DND-41 (cell line): ENCODE measurements at regions not wholly inside any gene's neighbourhood (a gene's known extent, or its start where the extent isn't known, plus 50 kb on each side); places are given as distances from the start of the nearest gene placed in this dataset.

Source experiments
- ATAC-seq: fragments of 200-7000 bp; cut with Tn5 transposase; 3 replicates; pipeline ENCODE4 v1.9.1; 2021; ENCODE audit warnings: low read depth; ENCODE audit not compliant: insufficient read depth
- DNase-seq: peaks from one replicate; pipeline ENCODE4 v3.0.0-alpha.2; 2020
- H2AFZ ChIP-seq: 2 replicates; pipeline ENCODE4 v1.6.0; 2012; ENCODE audit warnings: low read depth, low read length
- H3K27ac ChIP-seq: 2 replicates; pipeline ENCODE4 v1.5.1; 2012; ENCODE audit warnings: low read length, inconsistent platforms
- H3K27me3 ChIP-seq: fragments of 200-600 bp; sonication (generic); 2 replicates; pipeline ENCODE4 v1.6.0; 2012; ENCODE audit warnings: low read length, mild to moderate bottlenecking, inconsistent platforms; ENCODE audit not compliant: insufficient read depth, poor library complexity
- H3K36me3 ChIP-seq: 2 replicates; pipeline ENCODE4 v1.5.1; 2012; ENCODE audit warnings: low read length, inconsistent platforms; ENCODE audit not compliant: insufficient read depth
- H3K4me1 ChIP-seq: 2 replicates; pipeline ENCODE4 v1.5.1; 2012; ENCODE audit warnings: mild to moderate bottlenecking, low read length; ENCODE audit not compliant: insufficient read depth
- H3K4me2 ChIP-seq: 2 replicates; pipeline ENCODE4 v1.6.0; 2012; ENCODE audit warnings: mild to moderate bottlenecking, moderate library complexity, low read length, inconsistent platforms; ENCODE audit not compliant: insufficient read depth
- H3K4me3 ChIP-seq, 2 experiments: fragments of 200-600 bp in 1 of 2; shearing (Covaris generic) in 1 of 2; 2 replicates each; pipeline ENCODE4 v1.5.1; 2012 to 2016; ENCODE audit warnings: inconsistent platforms in 2 of 2, low read length in 2 of 2, mild to moderate bottlenecking in 2 of 2, low read depth in 1 of 2, moderate library complexity in 1 of 2
- H3K79me2 ChIP-seq: 2 replicates; pipeline ENCODE4 v1.6.0; 2012; ENCODE audit warnings: low read length, inconsistent platforms; ENCODE audit not compliant: insufficient read depth
- H3K9ac ChIP-seq: 2 replicates; pipeline ENCODE4 v1.6.0; 2012; ENCODE audit warnings: low read depth, mild to moderate bottlenecking, inconsistent platforms, low read length, moderate library complexity
- H3K9me3 ChIP-seq: 2 replicates; pipeline ENCODE4 v1.5.1; 2012; ENCODE audit warnings: low read length, moderate library complexity, mild to moderate bottlenecking, inconsistent platforms; ENCODE audit not compliant: insufficient read depth, severe bottlenecking
- H4K20me1 ChIP-seq: 2 replicates; pipeline ENCODE4 v1.6.0; 2012; ENCODE audit warnings: low read length; ENCODE audit not compliant: insufficient read depth
- EZH2 ChIP-seq: IDR thresholded peaks from 3 replicates; pipeline ENCODE4 v1.6.1; 2012; ENCODE audit warnings: borderline replicate concordance, low read depth, mild to moderate bottlenecking, moderate library complexity, low read length, inconsistent platforms; ENCODE audit not compliant: severe bottlenecking
- TF ChIP-seq, protein P1 (sequence below): IDR thresholded peaks from 2 replicates; pipeline ENCODE4 v1.5.1; 2012; ENCODE audit warnings: borderline replicate concordance, low read length, moderate library complexity, mild to moderate bottlenecking; ENCODE audit not compliant: poor library complexity, severe bottlenecking; ENCODE audit errors: extremely low read depth

DNA sequence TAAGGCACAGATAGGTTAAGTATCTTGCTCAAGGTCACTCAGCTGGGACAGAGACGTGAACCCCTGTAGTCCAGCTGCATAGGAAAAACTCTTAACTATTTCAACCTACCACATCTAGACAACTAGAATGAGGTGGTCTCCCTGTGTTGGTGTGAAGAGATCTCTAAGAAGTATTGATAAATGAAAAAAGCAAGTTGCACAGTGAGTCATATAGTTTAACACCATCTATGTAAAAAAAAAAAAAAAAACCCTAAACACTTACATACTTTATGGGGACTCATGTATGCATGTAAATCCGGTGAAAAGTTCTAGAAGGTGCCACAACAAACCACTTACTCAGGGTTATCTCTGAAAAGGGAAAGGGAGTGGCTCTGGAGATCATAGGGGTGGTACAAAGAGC, 185.5 kb downstream of the SATB1 start:
- H3K4me2 ChIP-seq: no peak overlapping the region
- no peaks in the 10 kb centered on the region for H3K27me3 ChIP-seq
- no peak for DNase-seq
- no peak for TF ChIP-seq EZH2
- TF ChIP-seq, protein P1, sequence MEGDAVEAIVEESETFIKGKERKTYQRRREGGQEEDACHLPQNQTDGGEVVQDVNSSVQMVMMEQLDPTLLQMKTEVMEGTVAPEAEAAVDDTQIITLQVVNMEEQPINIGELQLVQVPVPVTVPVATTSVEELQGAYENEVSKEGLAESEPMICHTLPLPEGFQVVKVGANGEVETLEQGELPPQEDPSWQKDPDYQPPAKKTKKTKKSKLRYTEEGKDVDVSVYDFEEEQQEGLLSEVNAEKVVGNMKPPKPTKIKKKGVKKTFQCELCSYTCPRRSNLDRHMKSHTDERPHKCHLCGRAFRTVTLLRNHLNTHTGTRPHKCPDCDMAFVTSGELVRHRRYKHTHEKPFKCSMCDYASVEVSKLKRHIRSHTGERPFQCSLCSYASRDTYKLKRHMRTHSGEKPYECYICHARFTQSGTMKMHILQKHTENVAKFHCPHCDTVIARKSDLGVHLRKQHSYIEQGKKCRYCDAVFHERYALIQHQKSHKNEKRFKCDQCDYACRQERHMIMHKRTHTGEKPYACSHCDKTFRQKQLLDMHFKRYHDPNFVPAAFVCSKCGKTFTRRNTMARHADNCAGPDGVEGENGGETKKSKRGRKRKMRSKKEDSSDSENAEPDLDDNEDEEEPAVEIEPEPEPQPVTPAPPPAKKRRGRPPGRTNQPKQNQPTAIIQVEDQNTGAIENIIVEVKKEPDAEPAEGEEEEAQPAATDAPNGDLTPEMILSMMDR: no peak
- H3K9ac ChIP-seq: no peak overlapping the region
- H3K4me1 ChIP-seq: peaks cover 8% of the 10 kb centered on the region
- no peaks in the 10 kb centered on the region for H3K9me3 ChIP-seq
- no peak overlapping the region for H2AFZ ChIP-seq
- no peaks in the 10 kb centered on the region for H3K36me3 ChIP-seq
- H3K4me3 ChIP-seq: no peak overlapping the region
- no peaks in the 10 kb centered on the region for H3K79me2 ChIP-seq
- H3K27ac ChIP-seq: no peak overlapping the region
- no peaks in the 10 kb centered on the region for H4K20me1 ChIP-seq
- ATAC-seq: no peak

DNA sequence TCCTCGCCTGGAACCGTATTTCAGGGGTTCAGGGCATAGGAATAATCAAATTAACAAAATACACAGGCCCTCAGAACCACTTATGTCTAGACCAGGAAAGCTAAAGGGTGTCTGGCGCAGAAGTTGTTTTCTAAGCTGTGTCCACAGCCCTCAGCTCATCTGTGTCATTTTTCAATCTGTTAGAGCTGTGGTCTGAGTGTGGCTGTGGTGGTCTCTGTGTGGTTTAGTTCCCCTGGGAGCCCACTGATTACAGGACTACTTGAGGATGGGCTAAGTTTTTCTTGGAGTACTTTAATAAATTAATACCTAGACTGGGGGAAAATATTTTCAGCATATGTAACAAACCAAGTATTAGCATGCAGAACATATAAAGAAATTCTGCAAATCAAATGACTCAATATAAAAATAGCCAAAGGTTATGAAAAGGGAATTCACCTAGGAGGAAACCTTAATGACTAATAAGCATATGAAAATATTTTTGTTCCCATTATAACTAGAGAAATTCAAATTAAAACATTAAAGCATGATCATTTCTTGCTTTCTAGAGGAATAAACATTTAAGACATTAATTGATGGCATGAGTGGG, 186.3 kb downstream of the SATB1 start:
- H3K4me1 ChIP-seq: peaks cover 8% of the 10 kb centered on the region
- no peak overlapping the region for H3K4me2 ChIP-seq
- no peaks in the 10 kb centered on the region for H4K20me1 ChIP-seq
- no peak for TF ChIP-seq EZH2
- TF ChIP-seq, protein P1: no peak
- H3K4me3 ChIP-seq: no peak overlapping the region
- ATAC-seq: peak; percentile 47
- H3K36me3 ChIP-seq: no peaks in the 10 kb centered on the region
- no peak overlapping the region for H2AFZ ChIP-seq
- no peaks in the 10 kb centered on the region for H3K79me2 ChIP-seq
- H3K27ac ChIP-seq: no peak overlapping the region
- no peak overlapping the region for H3K9ac ChIP-seq
- H3K9me3 ChIP-seq: no peaks in the 10 kb centered on the region
- no peaks in the 10 kb centered on the region for H3K27me3 ChIP-seq
- no peak for DNase-seq

DNA sequence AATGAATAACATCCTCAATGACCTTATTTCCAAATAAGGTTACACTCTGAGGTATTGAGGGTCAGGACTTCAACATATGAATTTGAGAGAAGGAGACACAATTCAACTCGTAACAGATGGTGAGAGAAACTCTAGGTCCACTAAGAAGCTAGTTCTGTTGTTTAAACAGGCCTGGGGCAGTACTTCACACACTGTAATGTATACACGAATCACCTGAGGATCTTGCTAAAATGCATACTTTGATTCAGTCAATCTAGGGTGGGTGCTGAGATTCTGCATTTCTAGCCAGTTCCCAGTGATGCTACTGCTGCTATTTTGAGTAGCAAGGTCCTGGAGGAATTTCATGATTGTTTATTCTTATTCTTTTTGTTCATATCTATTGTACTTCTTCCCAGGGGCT, 186.8 kb downstream of the SATB1 start:
- Histone ChIP-seq H3K79me2 (no peaks in the 10 kb centered on the region), H3K4me3 (no peak overlapping the region), H3K27ac (no peak overlapping the region), H3K9ac (no peak overlapping the region), H4K20me1 (no peaks in the 10 kb centered on the region), H3K36me3 (no peaks in the 10 kb centered on the region), H3K4me2 (no peak overlapping the region), H3K4me1 (peaks cover 8% of the 10 kb centered on the region), H3K9me3 (no peaks in the 10 kb centered on the region), H3K27me3 (no peaks in the 10 kb centered on the region), H2AFZ (no peak overlapping the region)
- DNase-seq (no peak), ATAC-seq (no peak)
- no peak for TF ChIP-seq EZH2
- TF ChIP-seq, protein P1: no peak
